ENCODE measurements at regions not wholly inside any gene's neighbourhood (a gene's known extent, or its start where the extent isn't known, plus 50 kb on each side); places are given as distances from the start of the nearest gene placed in this dataset.
"Not testable (repeated sequence)": the region's sequence is repeated elsewhere in the genome, so short reads cannot be mapped to it uniquely, and the experiment has no call there.

DNA sequence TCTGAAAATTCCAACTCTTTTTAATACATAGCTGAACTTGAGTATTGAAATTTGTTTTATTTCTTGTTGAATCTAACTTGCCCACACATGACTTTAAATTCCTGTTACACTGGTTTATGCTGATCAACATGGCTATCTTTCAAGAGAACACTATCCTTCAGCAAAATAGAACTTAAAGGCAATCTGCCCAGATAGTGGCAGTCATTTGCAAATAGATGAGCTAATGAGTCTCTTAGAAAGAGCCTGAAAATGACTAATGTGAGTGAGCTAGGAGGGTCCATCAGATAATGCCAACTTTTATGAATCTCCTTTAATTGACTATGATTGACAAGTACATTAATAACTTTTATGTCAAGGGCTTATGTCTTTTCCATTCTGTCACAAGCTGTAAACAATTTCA is 1360.8 kb upstream of the C9orf72 start:
- no peak for DNase-seq

DNA sequence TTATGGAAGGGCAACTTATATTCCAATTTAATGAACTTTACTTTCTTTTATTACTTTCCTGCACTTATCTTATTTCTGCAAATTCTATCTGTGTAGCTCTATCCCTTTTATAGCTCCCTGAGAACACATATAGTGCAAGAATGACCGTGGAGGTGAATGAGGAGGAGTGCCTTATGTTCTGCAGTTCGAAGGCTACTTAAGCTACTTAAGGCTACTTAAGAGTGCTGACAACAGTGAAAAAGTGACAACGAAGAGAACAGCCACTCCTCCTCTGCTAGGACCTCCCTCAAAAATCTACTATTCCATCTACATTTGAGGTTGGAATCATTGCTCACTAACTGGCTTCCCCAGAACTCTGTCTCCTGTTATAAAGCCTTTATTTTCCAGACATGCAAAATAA is 1365.7 kb upstream of the C9orf72 start:
- no peak for DNase-seq

- no peak for DNase-seq
These were observed 1368.6 kb upstream of the C9orf72 start for GRCh38 chr9:28941856-28942255.

DNA sequence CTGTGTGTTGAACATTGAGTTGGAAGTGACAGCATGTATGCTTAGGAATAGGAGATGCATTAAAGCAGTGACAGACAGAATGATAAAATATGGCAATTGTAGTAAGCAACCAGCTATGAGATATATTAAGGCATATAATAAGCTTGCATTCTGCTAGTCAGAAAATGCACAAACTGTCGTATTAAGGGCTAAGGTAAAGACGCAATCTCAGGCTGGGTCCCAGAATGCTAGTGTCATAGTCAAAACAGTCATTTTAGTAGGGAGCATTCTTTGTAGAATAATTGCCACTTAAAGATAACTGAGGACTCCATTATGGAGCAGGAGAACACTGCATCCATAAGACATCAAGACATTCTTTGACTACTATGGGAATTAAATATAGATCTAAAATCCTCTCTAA is 1369.7 kb upstream of the C9orf72 start:
- DNase-seq: no peak

GRCh38 chr9:28946648-28947047 is 1373.4 kb upstream of the C9orf72 start:
- no peak for DNase-seq

DNA sequence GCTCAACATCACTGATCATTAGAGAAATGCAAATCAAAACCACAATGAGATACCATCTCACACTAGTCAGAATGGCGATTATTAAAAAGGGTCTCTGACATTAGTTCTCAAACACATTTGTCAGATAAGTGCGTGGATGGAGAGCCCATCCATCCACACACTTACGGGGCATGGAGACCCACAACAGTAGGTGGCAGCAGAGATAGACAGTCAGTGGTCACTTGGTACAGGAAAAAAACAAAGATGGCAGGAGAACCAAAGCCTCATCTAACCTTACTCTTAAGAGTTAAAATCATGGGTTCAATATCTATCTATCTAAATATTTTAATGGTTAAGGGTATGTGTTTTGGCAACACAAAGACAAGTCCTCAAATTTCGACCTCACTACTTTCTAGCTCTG is 1378.7 kb upstream of the C9orf72 start:
- DNase-seq: peak in 1 of 4 experiments; percentile 2

DNA sequence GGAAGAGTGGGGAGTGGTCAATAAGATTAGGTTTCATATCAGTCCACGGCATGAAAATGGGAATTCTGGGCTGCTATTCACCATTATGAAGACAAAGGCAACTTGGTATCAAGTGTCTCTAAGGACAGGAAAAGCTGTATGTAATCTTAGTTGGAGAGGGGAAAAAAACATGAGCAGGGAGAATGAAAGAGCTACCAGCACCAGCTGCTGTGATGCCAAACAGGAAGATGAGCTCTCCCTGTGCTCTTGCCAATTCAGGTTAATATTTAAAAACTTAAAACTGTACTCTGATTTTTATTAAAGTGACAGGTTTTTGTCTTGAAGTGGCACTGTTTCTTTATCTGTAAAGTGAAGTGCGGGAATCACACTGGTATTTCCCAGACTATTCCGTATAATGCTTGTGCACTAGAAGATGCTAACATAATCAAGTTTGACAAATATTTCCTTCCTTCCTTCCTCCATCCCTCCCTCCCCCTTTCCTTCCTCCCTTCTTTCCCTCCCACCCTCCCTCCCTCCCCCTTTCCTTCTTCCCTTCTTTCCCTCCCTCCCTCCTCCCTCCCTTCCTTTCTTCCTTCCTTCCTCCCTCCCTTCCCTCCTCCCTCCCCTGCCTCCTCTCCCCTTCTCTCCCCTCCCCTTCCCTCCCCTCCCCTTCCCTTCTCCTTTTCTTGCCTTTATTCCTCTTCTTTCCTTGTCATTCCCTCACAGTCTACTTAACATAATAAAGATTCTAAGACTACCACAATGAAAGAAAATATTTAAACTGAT is 1383.0 kb upstream of the C9orf72 start:
- DNase-seq: no peak

GRCh38 chr9:28960602-28961001 is 1387.3 kb upstream of the C9orf72 start:
- DNase-seq: no peak

GRCh38 chr9:28961623-28962022 is 1388.3 kb upstream of the C9orf72 start:
- no peak for DNase-seq

DNA sequence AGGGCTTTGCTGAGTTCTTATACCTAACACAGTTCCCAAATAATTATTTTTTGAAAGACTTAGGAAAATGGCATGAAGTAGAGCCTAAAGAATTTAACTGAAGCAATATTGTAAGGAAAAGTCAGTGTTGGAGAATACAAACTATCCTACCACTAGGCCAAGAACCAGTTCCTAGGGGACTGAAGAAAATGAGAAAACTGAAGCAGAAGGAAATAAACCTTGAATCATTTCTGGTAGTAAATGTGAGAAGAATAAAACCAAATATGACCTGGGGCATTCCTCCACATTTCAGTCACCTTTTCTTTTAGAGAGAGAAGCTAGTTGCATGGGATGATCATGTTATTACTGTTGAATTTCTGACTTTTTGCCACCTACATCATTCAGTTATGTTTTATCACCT is 1393.9 kb upstream of the C9orf72 start:
- no peak for DNase-seq

DNA sequence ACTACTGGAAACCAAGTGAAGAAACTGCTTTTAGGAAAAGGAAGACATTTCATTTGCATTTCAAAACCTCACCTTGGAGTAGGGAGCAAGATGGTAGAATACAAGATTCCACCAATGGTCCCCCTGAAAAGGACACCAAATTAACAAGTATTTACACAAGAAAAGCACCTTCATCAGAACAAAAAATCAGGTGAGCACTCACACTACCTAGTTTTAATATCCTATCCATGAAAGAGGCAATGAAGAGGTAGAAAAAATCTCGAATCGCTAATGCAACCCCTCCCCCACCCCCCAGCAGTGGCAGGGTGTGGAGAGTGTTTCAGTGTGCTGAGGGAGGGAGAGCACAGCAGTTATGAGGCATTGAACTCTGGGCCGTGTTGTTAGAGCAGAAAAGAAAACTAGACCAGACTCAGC is 1397.0 kb upstream of the C9orf72 start:
- no peak for DNase-seq

- DNase-seq: no peak
These were observed 1398.6 kb upstream of the C9orf72 start for GRCh38 chr9:28971881-28972280.

DNA sequence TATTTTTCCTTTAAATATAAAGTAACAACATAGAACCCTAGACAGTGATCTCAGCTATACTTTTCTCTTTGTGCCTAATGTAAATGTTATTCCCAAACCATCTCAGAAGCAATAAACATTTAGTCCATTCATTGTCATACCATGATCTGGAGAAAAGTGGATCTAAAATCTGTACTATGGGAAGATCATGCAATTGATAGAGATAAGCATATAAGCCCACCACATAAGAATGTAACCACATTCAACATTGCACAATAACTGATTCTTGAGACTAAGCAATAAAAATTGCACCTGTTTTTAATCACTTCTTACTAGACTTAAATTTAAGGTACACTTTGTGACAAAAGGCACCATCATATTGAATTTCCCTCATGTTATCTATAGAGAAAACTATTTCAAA is 1403.0 kb upstream of the C9orf72 start:
- no peak for DNase-seq

GRCh38 chr9:28976684-28977083 is 1403.4 kb upstream of the C9orf72 start:
- DNase-seq: no peak

GRCh38 chr9:28981129-28981528 is 1407.8 kb upstream of the C9orf72 start:
- DNase-seq: no peak

- DNase-seq: no peak
These were observed 1408.4 kb upstream of the C9orf72 start for GRCh38 chr9:28981711-28982110.

GRCh38 chr9:28984016-28984415 is 1410.7 kb upstream of the C9orf72 start:
- DNase-seq: no peak

- DNase-seq: not testable (repeated sequence)
These were observed 1416.7 kb upstream of the C9orf72 start for GRCh38 chr9:28990009-28990408.

- DNase-seq: no peak
These were observed 1425.8 kb upstream of the C9orf72 start for GRCh38 chr9:28999057-28999456.

DNA sequence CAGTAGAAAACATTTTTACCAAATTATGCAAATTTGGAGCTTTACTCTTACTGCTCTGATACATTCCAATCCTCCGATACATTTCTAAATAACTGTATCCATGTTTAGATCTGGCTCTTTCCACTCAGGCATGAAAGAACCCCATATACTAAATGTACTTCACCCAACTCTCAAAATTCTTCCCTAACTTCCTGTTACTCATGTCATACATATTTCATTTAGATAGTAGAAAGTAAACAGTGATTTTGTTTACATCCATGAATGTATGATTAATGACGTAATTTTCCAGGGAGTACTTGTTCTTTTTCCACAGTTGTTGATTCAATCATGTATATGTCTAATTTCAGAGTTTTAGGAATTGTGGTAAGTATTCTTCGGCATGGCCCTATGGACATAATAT is 1426.5 kb upstream of the C9orf72 start:
- DNase-seq: no peak

- no peak for DNase-seq
These were observed 1427.7 kb upstream of the C9orf72 start for GRCh38 chr9:29001006-29001405.

- DNase-seq: no peak
These were observed 1431.7 kb upstream of the C9orf72 start for GRCh38 chr9:29004988-29005387.

- no peak for DNase-seq
These were observed 1433.3 kb upstream of the C9orf72 start for GRCh38 chr9:29006628-29007027.

DNA sequence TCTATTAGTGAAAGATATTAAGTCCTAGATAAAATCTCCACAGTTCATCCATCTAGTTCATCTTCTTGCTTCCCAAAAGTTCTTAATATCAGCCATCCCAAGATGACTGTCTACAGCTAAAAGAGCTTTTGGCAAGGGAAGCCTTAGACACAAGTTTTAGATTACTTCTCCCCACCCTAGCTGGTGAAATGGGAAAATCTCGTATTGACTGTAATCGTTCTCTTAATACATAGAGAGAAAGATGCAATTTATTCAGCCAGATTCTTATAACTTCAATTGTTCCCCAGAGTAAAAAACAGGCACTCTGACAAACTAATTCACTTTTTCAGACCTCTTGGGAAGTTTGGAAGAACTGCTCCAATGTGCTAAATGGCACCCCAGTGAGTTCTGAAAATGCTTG is 1439.6 kb upstream of the C9orf72 start:
- no peak for DNase-seq

GRCh38 chr9:29021632-29022031 is 1448.4 kb upstream of the C9orf72 start:
- no peak for DNase-seq

All from suppressor macrophage (primary cell).